ENCODE measurements at regions not wholly inside any gene's neighbourhood (a gene's known extent, or its start where the extent isn't known, plus 50 kb on each side); places are given as distances from the start of the nearest gene placed in this dataset.

GRCh38 chr22:48380016-48380665, 1447.5 kb downstream of the BRD1 start:
- H3K4me1 Mint-ChIP-seq, result no peaks in the 10 kb centered on the region

GRCh38 chr22:48379371-48379770, 1448.3 kb downstream of the BRD1 start:
- H3K27ac Mint-ChIP-seq (ENCODE audit: unreplicated experiment), result no peak overlapping the region
- no peak for TF ChIP-seq CTCF (conservative IDR thresholded peaks at IDR 0.05)
- H3K36me3 Mint-ChIP-seq (ENCODE audit: low read depth), result peaks cover 3% of the 10 kb centered on the region
- H3K27me3 Mint-ChIP-seq (ENCODE audit: low read depth), result peaks cover 27% of the 10 kb centered on the region
- H3K4me3 Mint-ChIP-seq, result no peak overlapping the region
- no peak for DNase-seq (ENCODE audit: low read depth, low spot score)
- no peaks in the 10 kb centered on the region for H3K4me1 Mint-ChIP-seq
- H3K9me3 Mint-ChIP-seq, result peaks cover 4% of the 10 kb centered on the region

More at GRCh38 chr22:48380016-48380665, 1447.5 kb downstream of the BRD1 start:
- no peak for TF ChIP-seq CTCF (conservative IDR thresholded peaks at IDR 0.05)
- Mint-ChIP-seq H3K27ac (ENCODE audit: unreplicated experiment) (no peak overlapping the region), H3K36me3 (ENCODE audit: low read depth) (peaks cover 4% of the 10 kb centered on the region), H3K27me3 (ENCODE audit: low read depth) (peaks cover 25% of the 10 kb centered on the region), H3K4me3 (no peak overlapping the region), H3K9me3 (peaks cover 7% of the 10 kb centered on the region)
- no peak for DNase-seq (ENCODE audit: low read depth, low spot score)

GRCh38 chr22:48378673-48379072, 1449.0 kb downstream of the BRD1 start:
- Mint-ChIP-seq H3K27ac (ENCODE audit: unreplicated experiment) (no peak overlapping the region), H3K4me3 (no peak overlapping the region), H3K4me1 (no peaks in the 10 kb centered on the region), H3K36me3 (ENCODE audit: low read depth) (no peaks in the 10 kb centered on the region), H3K9me3 (no peaks in the 10 kb centered on the region), H3K27me3 (ENCODE audit: low read depth) (peaks cover 24% of the 10 kb centered on the region)
- DNase-seq (ENCODE audit: low read depth, low spot score), result no peak
- TF ChIP-seq CTCF (conservative IDR thresholded peaks at IDR 0.05), result no peak

GRCh38 chr22:48376936-48377712, 1450.5 kb downstream of the BRD1 start:
- no peak for DNase-seq (ENCODE audit: low read depth, low spot score)

GRCh38 chr22:48376428-48376827, 1451.2 kb downstream of the BRD1 start:
- Mint-ChIP-seq H3K4me3 (no peak overlapping the region), H3K27me3 (ENCODE audit: low read depth) (peaks cover 24% of the 10 kb centered on the region), H3K27ac (ENCODE audit: unreplicated experiment) (no peak overlapping the region), H3K36me3 (ENCODE audit: low read depth) (no peaks in the 10 kb centered on the region), H3K9me3 (no peaks in the 10 kb centered on the region), H3K4me1 (no peaks in the 10 kb centered on the region)
- TF ChIP-seq CTCF (conservative IDR thresholded peaks at IDR 0.05), result no peak
- no peak for DNase-seq (ENCODE audit: low read depth, low spot score)

More at GRCh38 chr22:48376936-48377712, 1450.5 kb downstream of the BRD1 start:
- Mint-ChIP-seq H3K36me3 (ENCODE audit: low read depth) (no peaks in the 10 kb centered on the region), H3K27ac (ENCODE audit: unreplicated experiment) (no peak overlapping the region), H3K27me3 (ENCODE audit: low read depth) (peaks cover 24% of the 10 kb centered on the region), H3K4me1 (no peaks in the 10 kb centered on the region), H3K9me3 (no peaks in the 10 kb centered on the region), H3K4me3 (no peak overlapping the region)
- TF ChIP-seq CTCF (conservative IDR thresholded peaks at IDR 0.05), result no peak

Data from neural crest cell (in vitro differentiated cells).